Brain microvascular endothelial cell (primary cell): ENCODE measurements at regions not wholly inside any gene's neighbourhood (a gene's known extent, or its start where the extent isn't known, plus 50 kb on each side); places are given as distances from the start of the nearest gene placed in this dataset.
"Not testable (repeated sequence)": the region's sequence is repeated elsewhere in the genome, so short reads cannot be mapped to it uniquely, and the experiment has no call there.

Source experiments
- DNase-seq: peaks from one replicate; pipeline ENCODE4 v3.0.0-alpha.2; 2020
- H3K27ac ChIP-seq: fragments of 250-450 bp; sonication (Bioruptor Pico); 2 replicates; pipeline ENCODE4 v1.5.1; 2020; ENCODE audit warnings: mild to moderate bottlenecking, moderate library complexity
- H3K27me3 ChIP-seq: fragments of 250-450 bp; sonication (Bioruptor Pico); replicated peaks from 2 replicates; pipeline ENCODE4 v1.5.1; 2020; ENCODE audit warnings: mild to moderate bottlenecking
- H3K36me3 ChIP-seq: fragments of 250-450 bp; sonication (Bioruptor Pico); replicated peaks from 2 replicates; pipeline ENCODE4 v1.5.1; 2020; ENCODE audit warnings: mild to moderate bottlenecking
- H3K4me3 ChIP-seq: 2 replicates; pipeline ENCODE4 v1.5.1; 2011; ENCODE audit warnings: low read depth, mild to moderate bottlenecking, control low read depth, low read length, moderate library complexity
- CTCF ChIP-seq: IDR thresholded peaks from 2 replicates; pipeline ENCODE4 v1.5.1; 2011; ENCODE audit warnings: low read depth, mild to moderate bottlenecking, moderate library complexity, low read length, control low read depth, inconsistent platforms; ENCODE audit errors: missing control alignments
- in situ Hi-C: cut with HindIII; loops from 2 replicates; pipeline ENCODE4 v1.10.0; 2017; ENCODE audit warnings: low sequenced_read_pairs, low pct_ligation_motif_present

DNA sequence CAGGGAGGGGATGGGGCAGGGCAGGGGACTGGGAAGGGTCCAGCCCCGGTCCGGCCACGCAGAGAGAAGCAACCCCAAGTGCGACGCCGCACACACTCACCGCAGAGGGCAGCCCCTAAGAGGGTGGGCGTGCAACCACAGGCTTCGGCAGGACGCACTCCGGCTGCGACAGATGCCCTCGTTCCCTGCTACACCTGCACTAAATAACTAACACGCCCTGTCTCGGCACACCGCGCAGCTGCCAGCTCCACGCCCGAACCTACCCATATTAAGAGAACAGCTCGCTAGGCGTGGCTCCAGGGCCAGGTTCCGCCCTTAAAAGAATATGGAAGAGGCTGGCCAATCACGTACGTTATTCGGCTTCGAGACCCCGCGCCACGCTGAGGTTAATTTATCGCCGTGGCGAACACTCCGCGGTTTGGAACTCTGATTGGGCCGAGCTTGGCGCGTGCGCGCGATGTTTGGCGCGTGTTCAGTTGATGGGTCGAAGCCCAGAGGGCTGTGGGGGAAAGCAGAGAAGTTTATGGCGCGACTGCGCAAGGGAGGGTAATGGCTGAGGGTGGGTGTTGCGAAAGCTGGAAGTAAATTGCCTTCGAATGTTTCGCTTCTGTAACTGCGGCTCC lies 91.1 kb downstream of the OR13A1 start:
- no peaks in the 10 kb centered on the region for H3K36me3 ChIP-seq
- TF ChIP-seq CTCF: no peak
- no peak overlapping the region for H3K4me3 ChIP-seq
- no peaks in the 10 kb centered on the region for H3K27me3 ChIP-seq
- no peak for DNase-seq
- H3K27ac ChIP-seq: no peak overlapping the region
- in situ Hi-C loops: no loop called here

GRCh38 chr10:45227042-45227441 lies 88.4 kb downstream of the OR13A1 start:
- in situ Hi-C loops: no loop called here
- H3K27ac ChIP-seq: no peak overlapping the region
- DNase-seq: no peak
- H3K4me3 ChIP-seq: no peak overlapping the region
- no peaks in the 10 kb centered on the region for H3K36me3 ChIP-seq
- TF ChIP-seq CTCF: no peak
- no peaks in the 10 kb centered on the region for H3K27me3 ChIP-seq

GRCh38 chr10:45227456-45227855 lies 88.0 kb downstream of the OR13A1 start:
- in situ Hi-C loops: no loop called here
- Histone ChIP-seq H3K36me3 (no peaks in the 10 kb centered on the region), H3K4me3 (no peak overlapping the region), H3K27me3 (no peaks in the 10 kb centered on the region), H3K27ac (no peak overlapping the region)
- DNase-seq: no peak
- TF ChIP-seq CTCF: no peak

- DNase-seq: no peak
- Histone ChIP-seq H3K4me3 (no peak overlapping the region), H3K27ac (no peak overlapping the region), H3K36me3 (no peaks in the 10 kb centered on the region), H3K27me3 (no peaks in the 10 kb centered on the region)
- in situ Hi-C loops: no loop called here
- TF ChIP-seq CTCF: no peak
These were observed 85.6 kb downstream of the OR13A1 start for GRCh38 chr10:45229823-45230222.

- in situ Hi-C loops, H3K4me3 ChIP-seq, H3K27me3 ChIP-seq, H3K36me3 ChIP-seq: not testable (repeated sequence)
- H3K27ac ChIP-seq: peak overlapping the region; percentile 48
- peak; percentile 61 for TF ChIP-seq CTCF
- DNase-seq: peak; percentile 57
These were observed 80.1 kb downstream of the OR13A1 start for GRCh38 chr10:45235260-45235769.

DNA sequence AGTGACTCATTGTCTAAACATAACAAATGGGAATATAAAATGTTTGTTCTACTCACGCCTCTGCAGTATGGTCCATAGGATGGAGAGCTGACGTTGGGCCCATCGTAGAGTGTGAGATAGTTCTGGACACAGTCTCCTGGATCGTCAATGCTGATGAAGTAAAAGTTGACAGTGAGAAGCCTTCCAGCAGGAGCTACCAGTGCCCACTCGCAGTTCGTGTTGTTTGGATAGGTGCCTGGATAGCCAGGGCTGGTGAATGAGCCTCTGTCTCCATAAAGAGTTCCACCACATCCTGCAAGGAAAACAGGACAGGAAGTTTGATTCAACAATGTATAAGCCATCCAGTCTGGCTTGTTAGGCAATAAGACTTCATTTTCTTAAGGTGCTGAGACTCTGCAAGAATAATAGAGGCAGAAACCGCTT lies 79.6 kb downstream of the OR13A1 start:
- in situ Hi-C loops: no loop called here
- no peak for TF ChIP-seq CTCF
- peak; percentile 13 for DNase-seq
- H3K27ac ChIP-seq: no peak overlapping the region
- H3K27me3 ChIP-seq: no peaks in the 10 kb centered on the region
- H3K36me3 ChIP-seq: no peaks in the 10 kb centered on the region
- no peak overlapping the region for H3K4me3 ChIP-seq
